ENCODE measurements at regions not wholly inside any gene's neighbourhood (a gene's known extent, or its start where the extent isn't known, plus 50 kb on each side); places are given as distances from the start of the nearest gene placed in this dataset.

DNA sequence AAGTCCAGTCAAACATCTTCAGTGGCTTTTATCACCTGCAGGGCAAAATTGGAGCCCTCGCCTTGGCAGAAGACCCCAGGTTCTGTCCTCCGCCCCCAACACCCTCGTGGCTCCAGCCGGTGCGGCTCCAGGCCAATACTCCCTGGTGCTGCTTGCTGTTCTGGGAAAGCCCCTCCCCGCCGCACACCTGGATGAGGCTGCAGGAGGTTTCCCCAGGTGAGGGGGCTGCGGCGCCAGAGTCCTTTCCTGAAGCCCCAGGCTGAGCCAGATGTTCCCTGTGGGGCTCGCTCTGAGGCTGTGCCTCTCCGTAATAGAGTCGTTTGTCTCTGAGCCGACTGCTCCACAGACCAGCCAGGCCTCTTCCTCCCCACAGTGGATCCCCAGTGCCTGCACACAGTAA, 375.4 kb upstream of the IRX1 start:
- H3K27me3 ChIP-seq (ENCODE audit: control insufficient read depth, insufficient read depth, low read length) = no peaks in the 10 kb centered on the region
- no peaks in the 10 kb centered on the region for H3K9me3 ChIP-seq (ENCODE audit: control insufficient read depth, insufficient read depth, low read length)
- H3K36me3 ChIP-seq (ENCODE audit: control insufficient read depth, insufficient read depth, low read length) = no peaks in the 10 kb centered on the region
- H3K27ac ChIP-seq (ENCODE audit: low read length) = no peak overlapping the region
- WGBS (ENCODE audit: insufficient coverage, insufficient read length) = no CpG with 5 or more reads among the region's 13 CpGs
- H3K4me1 ChIP-seq (ENCODE audit: control insufficient read depth, insufficient read depth, low read length) = no peaks in the 10 kb centered on the region
- DNase-seq (ENCODE audit: low read depth, low spot score) = no peak
- H3K4me3 ChIP-seq (ENCODE audit: low read length) = no peak overlapping the region

DNA sequence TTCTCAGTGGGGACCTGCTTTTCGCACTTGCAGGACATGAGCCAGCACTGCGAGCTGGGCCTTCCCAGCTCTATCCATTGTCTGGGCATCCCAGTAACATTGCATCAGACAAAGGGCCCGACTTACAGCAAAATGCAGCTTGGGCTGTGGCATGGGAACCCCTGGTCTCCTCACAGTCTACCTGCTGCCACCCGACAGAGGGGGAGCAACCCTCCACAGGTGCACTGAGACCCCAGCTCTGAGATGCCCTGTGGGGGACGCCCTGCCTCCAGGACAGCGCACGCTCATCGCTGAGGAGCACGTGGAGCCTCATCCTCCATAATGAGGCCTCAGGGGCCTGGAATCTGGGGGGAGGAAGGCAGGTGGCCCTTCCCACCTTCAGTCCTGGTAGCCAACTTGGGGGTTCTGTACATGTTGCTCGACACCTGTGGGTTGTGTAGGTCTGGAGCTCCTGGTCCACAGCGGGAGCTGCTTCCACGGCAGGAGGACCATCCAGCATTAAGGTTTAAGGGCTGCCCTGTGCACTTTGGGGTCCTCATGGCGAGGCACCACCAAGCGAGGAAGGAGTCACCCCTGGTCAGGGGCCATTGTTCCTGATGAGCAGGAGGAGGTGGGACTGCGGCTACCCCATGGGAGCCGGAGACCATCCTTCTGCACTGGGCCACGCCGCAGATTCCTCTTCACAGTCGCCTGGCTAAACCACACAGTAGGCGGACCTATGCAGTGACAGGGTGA, 376.5 kb upstream of the IRX1 start:
- no peak for DNase-seq (ENCODE audit: low read depth, low spot score)
- WGBS (ENCODE audit: insufficient coverage, insufficient read length) = no CpG with 5 or more reads among the region's 20 CpGs
- Histone ChIP-seq H3K4me1 (ENCODE audit: control insufficient read depth, insufficient read depth, low read length) (no peaks in the 10 kb centered on the region), H3K27ac (ENCODE audit: low read length) (no peak overlapping the region), H3K9me3 (ENCODE audit: control insufficient read depth, insufficient read depth, low read length) (no peaks in the 10 kb centered on the region), H3K27me3 (ENCODE audit: control insufficient read depth, insufficient read depth, low read length) (no peaks in the 10 kb centered on the region), H3K36me3 (ENCODE audit: control insufficient read depth, insufficient read depth, low read length) (no peaks in the 10 kb centered on the region), H3K4me3 (ENCODE audit: low read length) (no peak overlapping the region)

DNA sequence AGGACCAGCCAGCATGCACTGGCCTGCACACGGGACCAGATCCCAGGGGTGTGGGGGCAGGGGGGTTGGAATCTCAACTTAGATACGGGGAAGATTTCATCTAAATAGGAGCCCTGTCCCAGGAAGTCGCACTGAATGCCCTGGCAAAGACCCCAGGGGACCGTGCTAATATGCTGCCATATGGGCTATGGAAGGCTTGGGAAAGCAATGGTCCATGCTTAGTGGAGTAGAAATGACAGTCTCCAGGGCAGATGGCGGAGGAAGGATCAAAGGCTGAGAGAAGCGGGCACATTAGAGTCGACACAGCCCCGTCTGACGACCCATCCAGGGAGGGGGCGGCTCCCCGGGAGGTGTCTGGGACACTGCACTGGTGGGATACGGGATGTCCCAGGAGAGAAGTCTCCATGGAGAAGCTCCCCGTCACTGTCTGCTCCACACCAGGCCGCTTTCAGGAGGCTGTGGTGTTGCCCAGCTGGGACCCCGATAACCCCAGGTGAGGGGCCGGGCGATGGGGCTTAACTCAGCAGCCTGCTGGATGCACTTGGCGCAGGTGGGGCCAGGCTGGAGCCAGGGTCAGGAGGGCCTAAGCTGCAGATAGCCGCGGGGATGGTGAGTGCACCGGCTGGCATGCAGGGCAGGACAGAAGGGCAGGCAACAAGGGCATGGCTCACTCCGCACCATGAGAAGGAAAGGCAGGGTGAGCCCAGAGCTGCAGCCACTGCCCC, 377.7 kb upstream of the IRX1 start:
- H3K4me3 ChIP-seq (ENCODE audit: low read length) = no peak overlapping the region
- no peaks in the 10 kb centered on the region for H3K27me3 ChIP-seq (ENCODE audit: control insufficient read depth, insufficient read depth, low read length)
- DNase-seq (ENCODE audit: low read depth, low spot score) = no peak
- H3K36me3 ChIP-seq (ENCODE audit: control insufficient read depth, insufficient read depth, low read length) = no peaks in the 10 kb centered on the region
- H3K27ac ChIP-seq (ENCODE audit: low read length) = no peak overlapping the region
- no peaks in the 10 kb centered on the region for H3K4me1 ChIP-seq (ENCODE audit: control insufficient read depth, insufficient read depth, low read length)
- no peaks in the 10 kb centered on the region for H3K9me3 ChIP-seq (ENCODE audit: control insufficient read depth, insufficient read depth, low read length)
- no CpG with 5 or more reads among the region's 22 CpGs for WGBS (ENCODE audit: insufficient coverage, insufficient read length)

DNA sequence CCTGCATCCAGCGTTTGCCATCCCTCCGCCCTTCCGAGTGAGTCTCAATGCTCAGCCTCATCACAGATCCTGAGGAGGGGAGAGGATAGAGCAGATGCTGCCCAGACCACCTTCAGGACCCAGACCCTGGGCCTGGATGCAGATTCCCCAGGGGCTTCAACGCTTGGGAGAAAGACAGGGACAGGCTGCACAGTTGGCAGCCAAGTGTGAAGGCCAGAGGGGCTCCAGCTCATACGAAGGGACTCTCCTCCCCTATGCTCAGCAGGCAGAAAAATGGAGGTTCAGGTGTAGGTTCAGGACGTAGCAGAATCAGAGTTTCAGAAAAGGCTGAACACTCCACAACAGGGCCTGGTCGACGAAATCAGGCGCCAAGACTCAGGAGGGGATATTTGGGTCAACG, 378.5 kb upstream of the IRX1 start:
- WGBS (ENCODE audit: insufficient coverage, insufficient read length) = no CpG with 5 or more reads among the region's 10 CpGs
- no peaks in the 10 kb centered on the region for H3K4me1 ChIP-seq (ENCODE audit: control insufficient read depth, insufficient read depth, low read length)

DNA sequence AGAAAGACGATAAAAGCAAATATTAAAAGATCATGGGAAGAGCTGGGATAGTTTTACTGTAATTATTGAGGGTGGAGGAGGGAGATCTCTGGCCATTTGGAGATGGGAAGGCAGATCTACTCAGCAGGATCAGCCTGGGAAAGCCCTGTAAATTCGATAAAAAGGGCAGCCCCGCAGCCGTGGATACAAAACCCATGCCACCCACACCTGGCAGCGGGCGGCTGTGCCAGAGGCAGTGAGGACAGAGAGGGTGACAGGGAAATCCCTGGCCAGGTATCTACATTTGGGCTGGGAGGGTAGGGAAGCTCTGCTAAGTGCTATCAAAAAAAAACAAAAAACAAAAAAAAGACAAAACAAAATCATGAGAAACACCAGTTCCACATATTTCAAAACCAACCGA, 379.2 kb upstream of the IRX1 start:
- H3K4me3 ChIP-seq (ENCODE audit: low read length) = no peak overlapping the region
- no peaks in the 10 kb centered on the region for H3K9me3 ChIP-seq (ENCODE audit: control insufficient read depth, insufficient read depth, low read length)
- no CpG with 5 or more reads among the region's 7 CpGs for WGBS (ENCODE audit: insufficient coverage, insufficient read length)
- DNase-seq (ENCODE audit: low read depth, low spot score) = no peak
- no peaks in the 10 kb centered on the region for H3K27me3 ChIP-seq (ENCODE audit: control insufficient read depth, insufficient read depth, low read length)
- no peaks in the 10 kb centered on the region for H3K4me1 ChIP-seq (ENCODE audit: control insufficient read depth, insufficient read depth, low read length)
- no peaks in the 10 kb centered on the region for H3K36me3 ChIP-seq (ENCODE audit: control insufficient read depth, insufficient read depth, low read length)
- no peak overlapping the region for H3K27ac ChIP-seq (ENCODE audit: low read length)

More for the DNA sequence above, 378.5 kb upstream of the IRX1 start:
- DNase-seq (ENCODE audit: low read depth, low spot score) = no peak
- no peaks in the 10 kb centered on the region for H3K36me3 ChIP-seq (ENCODE audit: control insufficient read depth, insufficient read depth, low read length)
- H3K9me3 ChIP-seq (ENCODE audit: control insufficient read depth, insufficient read depth, low read length) = no peaks in the 10 kb centered on the region
- H3K27ac ChIP-seq (ENCODE audit: low read length) = no peak overlapping the region
- H3K27me3 ChIP-seq (ENCODE audit: control insufficient read depth, insufficient read depth, low read length) = no peaks in the 10 kb centered on the region
- H3K4me3 ChIP-seq (ENCODE audit: low read length) = no peak overlapping the region

DNA sequence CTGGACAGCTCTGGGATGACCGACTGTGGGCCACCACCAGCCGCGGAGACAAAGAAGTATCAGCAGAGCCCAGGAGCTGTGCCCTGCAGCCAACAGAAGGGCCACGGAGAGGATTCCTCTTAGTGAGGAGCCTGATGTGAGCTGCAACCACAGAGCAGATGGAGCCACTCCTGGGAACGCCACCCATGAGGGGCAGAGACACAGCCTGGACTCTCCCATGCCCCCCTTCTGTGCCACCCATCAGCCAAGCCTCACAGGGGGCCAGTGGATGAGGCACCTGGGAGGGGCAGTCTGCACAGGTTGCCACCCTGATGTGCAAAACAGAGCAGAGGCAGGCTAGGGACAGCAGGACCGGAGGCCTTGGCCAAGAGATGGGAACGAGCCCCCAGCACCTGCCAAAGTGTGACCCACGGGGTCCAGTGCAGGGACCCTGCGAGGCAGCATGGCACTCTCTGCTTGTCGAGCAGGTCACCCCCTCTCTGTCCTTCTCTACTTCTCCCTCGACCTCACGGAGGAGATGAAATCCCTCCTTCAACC, 380.7 kb upstream of the IRX1 start:
- no peak for DNase-seq (ENCODE audit: low read depth, low spot score)
- no CpG with 5 or more reads among the region's 12 CpGs for WGBS (ENCODE audit: insufficient coverage, insufficient read length)
- no peaks in the 10 kb centered on the region for H3K9me3 ChIP-seq (ENCODE audit: control insufficient read depth, insufficient read depth, low read length)

DNA sequence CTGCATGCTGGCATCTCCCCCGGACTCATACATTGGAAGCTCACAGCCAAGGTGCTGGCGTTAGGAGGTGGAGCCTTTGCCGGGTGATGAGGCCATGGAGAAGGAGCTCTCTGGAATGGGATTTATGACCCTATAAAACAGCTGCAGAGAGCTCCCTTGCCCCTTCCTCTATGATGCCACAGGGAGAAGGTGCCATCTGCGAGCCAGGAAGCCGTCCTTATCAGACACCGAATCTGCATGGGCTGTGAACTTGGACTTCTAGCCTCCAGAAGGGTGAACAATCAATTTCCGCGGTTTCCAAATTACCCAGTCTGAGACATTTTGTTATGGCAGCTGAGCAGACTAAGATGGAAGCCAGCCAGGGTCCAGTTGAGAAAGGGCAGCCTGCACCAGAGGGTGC, 381.2 kb upstream of the IRX1 start:
- DNase-seq (ENCODE audit: low read depth, low spot score) = no peak
- no peak overlapping the region for H3K4me3 ChIP-seq (ENCODE audit: low read length)
- no peaks in the 10 kb centered on the region for H3K27me3 ChIP-seq (ENCODE audit: control insufficient read depth, insufficient read depth, low read length)
- no peaks in the 10 kb centered on the region for H3K4me1 ChIP-seq (ENCODE audit: control insufficient read depth, insufficient read depth, low read length)
- H3K9me3 ChIP-seq (ENCODE audit: control insufficient read depth, insufficient read depth, low read length) = no peaks in the 10 kb centered on the region
- H3K36me3 ChIP-seq (ENCODE audit: control insufficient read depth, insufficient read depth, low read length) = no peaks in the 10 kb centered on the region
- no peak overlapping the region for H3K27ac ChIP-seq (ENCODE audit: low read length)
- no CpG with 5 or more reads among the region's 8 CpGs for WGBS (ENCODE audit: insufficient coverage, insufficient read length)

More for the DNA sequence above, 380.7 kb upstream of the IRX1 start:
- H3K36me3 ChIP-seq (ENCODE audit: control insufficient read depth, insufficient read depth, low read length) = no peaks in the 10 kb centered on the region
- no peaks in the 10 kb centered on the region for H3K4me1 ChIP-seq (ENCODE audit: control insufficient read depth, insufficient read depth, low read length)
- H3K27ac ChIP-seq (ENCODE audit: low read length) = no peak overlapping the region
- no peak overlapping the region for H3K4me3 ChIP-seq (ENCODE audit: low read length)
- no peaks in the 10 kb centered on the region for H3K27me3 ChIP-seq (ENCODE audit: control insufficient read depth, insufficient read depth, low read length)

DNA sequence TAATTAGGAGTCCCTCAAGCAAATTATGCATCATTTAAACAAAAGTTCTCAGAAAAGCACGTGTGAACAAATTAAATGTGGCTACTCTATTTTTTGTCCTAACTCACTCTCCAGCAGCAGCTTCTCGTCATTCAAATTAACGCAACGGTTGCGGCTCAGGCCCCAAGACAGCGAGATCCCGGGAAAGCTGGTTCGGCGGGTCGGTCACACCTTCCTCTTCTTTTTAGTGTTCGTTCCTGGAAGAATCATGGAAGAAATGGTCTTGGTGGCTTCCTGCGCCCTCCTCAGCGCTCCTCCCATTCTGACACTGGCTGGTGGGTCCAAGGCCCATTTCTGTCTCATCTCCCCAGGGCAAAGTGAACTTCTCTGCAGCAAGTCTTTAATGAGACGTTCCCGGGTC, 382.8 kb upstream of the IRX1 start:
- DNase-seq (ENCODE audit: low read depth, low spot score) = no peak
- Histone ChIP-seq H3K36me3 (ENCODE audit: control insufficient read depth, insufficient read depth, low read length) (no peaks in the 10 kb centered on the region), H3K27me3 (ENCODE audit: control insufficient read depth, insufficient read depth, low read length) (no peaks in the 10 kb centered on the region), H3K9me3 (ENCODE audit: control insufficient read depth, insufficient read depth, low read length) (no peaks in the 10 kb centered on the region), H3K27ac (ENCODE audit: low read length) (no peak overlapping the region), H3K4me3 (ENCODE audit: low read length) (no peak overlapping the region), H3K4me1 (ENCODE audit: control insufficient read depth, insufficient read depth, low read length) (no peaks in the 10 kb centered on the region)
- WGBS (ENCODE audit: insufficient coverage, insufficient read length) = no CpG with 5 or more reads among the region's 15 CpGs

DNA sequence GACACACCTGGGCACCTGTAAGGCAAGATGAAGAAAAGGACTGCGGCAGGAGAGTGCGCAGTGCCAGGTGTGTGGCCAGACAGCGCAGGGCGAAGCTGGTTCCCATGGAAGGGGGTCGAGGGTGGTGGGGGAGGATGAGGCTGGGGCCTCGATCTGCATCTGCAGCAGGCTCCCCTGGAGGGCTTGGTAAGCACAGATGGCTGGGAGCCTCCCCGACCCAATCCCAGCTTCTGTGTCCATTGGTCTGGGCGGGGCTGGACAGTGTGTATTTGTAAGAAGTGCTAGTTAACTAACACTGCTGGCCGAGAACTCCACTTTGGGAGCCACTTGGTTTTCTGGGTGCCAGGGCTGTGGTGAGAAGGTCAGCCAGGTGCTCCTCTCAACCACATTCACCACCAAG, 385.1 kb upstream of the IRX1 start:
- Histone ChIP-seq H3K27me3 (ENCODE audit: control insufficient read depth, insufficient read depth, low read length) (no peaks in the 10 kb centered on the region), H3K36me3 (ENCODE audit: control insufficient read depth, insufficient read depth, low read length) (no peaks in the 10 kb centered on the region), H3K9me3 (ENCODE audit: control insufficient read depth, insufficient read depth, low read length) (no peaks in the 10 kb centered on the region), H3K4me1 (ENCODE audit: control insufficient read depth, insufficient read depth, low read length) (no peaks in the 10 kb centered on the region), H3K4me3 (ENCODE audit: low read length) (no peak overlapping the region), H3K27ac (ENCODE audit: low read length) (no peak overlapping the region)
- DNase-seq (ENCODE audit: low read depth, low spot score) = no peak
- no CpG with 5 or more reads among the region's 9 CpGs for WGBS (ENCODE audit: insufficient coverage, insufficient read length)

DNA sequence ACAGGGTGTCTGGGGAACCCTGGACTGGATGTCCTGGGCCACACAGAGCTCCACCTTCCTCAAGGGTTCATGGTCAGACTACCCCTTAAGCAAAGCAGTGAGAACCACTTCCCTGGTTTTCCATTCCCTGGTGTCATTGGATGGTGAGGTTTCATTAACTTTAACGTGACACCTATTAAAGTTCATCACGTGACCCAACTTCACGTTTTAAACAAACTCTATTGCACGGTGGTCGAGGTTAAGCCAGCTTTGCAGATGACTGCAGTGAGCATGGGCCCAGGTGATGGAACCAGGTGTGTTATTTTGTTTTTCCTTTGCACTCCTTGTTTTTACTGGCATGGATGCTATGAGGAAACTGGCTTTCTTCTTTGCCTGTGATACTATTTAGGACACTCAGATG, 385.7 kb upstream of the IRX1 start:
- Histone ChIP-seq H3K4me1 (ENCODE audit: control insufficient read depth, insufficient read depth, low read length) (no peaks in the 10 kb centered on the region), H3K9me3 (ENCODE audit: control insufficient read depth, insufficient read depth, low read length) (no peaks in the 10 kb centered on the region), H3K36me3 (ENCODE audit: control insufficient read depth, insufficient read depth, low read length) (no peaks in the 10 kb centered on the region), H3K27me3 (ENCODE audit: control insufficient read depth, insufficient read depth, low read length) (no peaks in the 10 kb centered on the region), H3K27ac (ENCODE audit: low read length) (no peak overlapping the region), H3K4me3 (ENCODE audit: low read length) (no peak overlapping the region)
- no CpG with 5 or more reads among the region's 5 CpGs for WGBS (ENCODE audit: insufficient coverage, insufficient read length)
- DNase-seq (ENCODE audit: low read depth, low spot score) = no peak

All from iPS DF 6.9 (cell line).